ENCODE measurements at regions not wholly inside any gene's neighbourhood (a gene's known extent, or its start where the extent isn't known, plus 50 kb on each side); places are given as distances from the start of the nearest gene placed in this dataset.

GRCh38 chrX:5829469-5829868, 399.2 kb downstream of the NLGN4X start:
- intact Hi-C loops (cut with DNase I): no loop called here
- DNase-seq (ENCODE audit: low spot score): no peak

GRCh38 chrX:5829060-5829459, 399.6 kb downstream of the NLGN4X start:
- intact Hi-C loops (cut with DNase I): no loop called here
- DNase-seq (ENCODE audit: low spot score): no peak

- intact Hi-C loops (cut with DNase I): loop anchor here in 1 of 2 donors (5.0 kb wide), 1 partner anchor 197 kb away; no protein-coding TSS in a partner anchor
- DNase-seq (ENCODE audit: low spot score): no peak
Measured at GRCh38 chrX:5823903-5824302, 404.8 kb downstream of the NLGN4X start.

- DNase-seq (ENCODE audit: low spot score): no peak
- intact Hi-C loops (cut with DNase I): no loop called here
Measured at GRCh38 chrX:5810636-5811035, 418.0 kb downstream of the NLGN4X start.

GRCh38 chrX:5807181-5807580, 421.5 kb downstream of the NLGN4X start:
- no peak for DNase-seq (ENCODE audit: low spot score)
- intact Hi-C loops (cut with DNase I): no loop called here

GRCh38 chrX:5802391-5802790, 426.3 kb downstream of the NLGN4X start:
- no peak for DNase-seq (ENCODE audit: low spot score)
- intact Hi-C loops (cut with DNase I): no loop called here

- intact Hi-C loops (cut with DNase I): no loop called here
- no peak for DNase-seq (ENCODE audit: low spot score)
Measured at GRCh38 chrX:5791721-5792120, 436.9 kb downstream of the NLGN4X start.

GRCh38 chrX:5788910-5789309, 439.8 kb downstream of the NLGN4X start:
- DNase-seq (ENCODE audit: low spot score): no peak
- intact Hi-C loops (cut with DNase I): no loop called here

- no peak for DNase-seq (ENCODE audit: low spot score)
- intact Hi-C loops (cut with DNase I): no loop called here
Measured at GRCh38 chrX:5780821-5781220, 447.8 kb downstream of the NLGN4X start.

- intact Hi-C loops (cut with DNase I): no loop called here
- DNase-seq (ENCODE audit: low spot score): no peak
Measured at GRCh38 chrX:5775846-5776430, 452.7 kb downstream of the NLGN4X start.

- no peak for DNase-seq (ENCODE audit: low spot score)
- intact Hi-C loops (cut with DNase I): no loop called here
Measured at GRCh38 chrX:5774446-5774845, 454.2 kb downstream of the NLGN4X start.

- intact Hi-C loops (cut with DNase I): no loop called here
- no peak for DNase-seq (ENCODE audit: low spot score)
Measured at GRCh38 chrX:5771441-5771840, 457.2 kb downstream of the NLGN4X start.

- intact Hi-C loops (cut with DNase I): no loop called here
- DNase-seq (ENCODE audit: low spot score): no peak
Measured at GRCh38 chrX:5756616-5757015, 472.1 kb downstream of the NLGN4X start.

GRCh38 chrX:5753291-5753690, 475.4 kb downstream of the NLGN4X start:
- intact Hi-C loops (cut with DNase I): no loop called here
- DNase-seq (ENCODE audit: low spot score): no peak

- intact Hi-C loops (cut with DNase I): no loop called here
- DNase-seq (ENCODE audit: low spot score): no peak
Measured at GRCh38 chrX:5752831-5753230, 475.8 kb downstream of the NLGN4X start.

GRCh38 chrX:5748586-5749150, 480.0 kb downstream of the NLGN4X start:
- intact Hi-C loops (cut with DNase I): no loop called here
- no peak for DNase-seq (ENCODE audit: low spot score)

- intact Hi-C loops (cut with DNase I): no loop called here
- no peak for DNase-seq (ENCODE audit: low spot score)
Measured at GRCh38 chrX:5746231-5746630, 482.4 kb downstream of the NLGN4X start.

GRCh38 chrX:5733501-5733900, 495.2 kb downstream of the NLGN4X start:
- no peak for DNase-seq (ENCODE audit: low spot score)
- intact Hi-C loops (cut with DNase I): no loop called here

GRCh38 chrX:5730556-5730955, 498.1 kb downstream of the NLGN4X start:
- no peak for DNase-seq (ENCODE audit: low spot score)
- intact Hi-C loops (cut with DNase I): no loop called here

- no peak for DNase-seq (ENCODE audit: low spot score)
- intact Hi-C loops (cut with DNase I): no loop called here
Measured at GRCh38 chrX:5726224-5726623, 502.4 kb downstream of the NLGN4X start.

- DNase-seq (ENCODE audit: low spot score): no peak
- intact Hi-C loops (cut with DNase I): no loop called here
Measured at GRCh38 chrX:5724123-5724522, 504.5 kb downstream of the NLGN4X start.

- DNase-seq (ENCODE audit: low spot score): no peak
- intact Hi-C loops (cut with DNase I): no loop called here
Measured at GRCh38 chrX:5718651-5719050, 510.0 kb downstream of the NLGN4X start.
